T-helper 2 cell treated with Interferon-gamma antibody and Interleukin-4, amounts not matched to agents 5 μg/mL and 100 μg/mL, for 36 hours (primary cell): ENCODE measurements at regions not wholly inside any gene's neighbourhood (a gene's known extent, or its start where the extent isn't known, plus 50 kb on each side); places are given as distances from the start of the nearest gene placed in this dataset.

ENCODE experiments used
- DNase-seq: peaks from one replicate; pipeline ENCODE4 v3.0.0; 2021; ENCODE audit warnings: low spot score
- H3K27ac Mint-ChIP-seq: one replicate; pipeline ENCODE4 v1.8.0; 2021; ENCODE audit warnings: mild to moderate bottlenecking, mixed read lengths
- H3K27me3 Mint-ChIP-seq: one replicate; pipeline ENCODE4 v1.8.0; 2021; ENCODE audit warnings: low read depth, mixed read lengths
- H3K36me3 Mint-ChIP-seq: one replicate; pipeline ENCODE4 v1.8.0; 2021; ENCODE audit warnings: low read depth, mixed read lengths
- H3K4me1 Mint-ChIP-seq: one replicate; pipeline ENCODE4 v1.8.0; 2021; ENCODE audit warnings: low read depth, mixed read lengths
- H3K4me3 Mint-ChIP-seq: one replicate; pipeline ENCODE4 v1.8.0; 2022; ENCODE audit warnings: mild to moderate bottlenecking, moderate library complexity, mixed read lengths
- H3K9me3 Mint-ChIP-seq: one replicate; pipeline ENCODE4 v1.8.0; 2021; ENCODE audit warnings: mixed read lengths

DNA sequence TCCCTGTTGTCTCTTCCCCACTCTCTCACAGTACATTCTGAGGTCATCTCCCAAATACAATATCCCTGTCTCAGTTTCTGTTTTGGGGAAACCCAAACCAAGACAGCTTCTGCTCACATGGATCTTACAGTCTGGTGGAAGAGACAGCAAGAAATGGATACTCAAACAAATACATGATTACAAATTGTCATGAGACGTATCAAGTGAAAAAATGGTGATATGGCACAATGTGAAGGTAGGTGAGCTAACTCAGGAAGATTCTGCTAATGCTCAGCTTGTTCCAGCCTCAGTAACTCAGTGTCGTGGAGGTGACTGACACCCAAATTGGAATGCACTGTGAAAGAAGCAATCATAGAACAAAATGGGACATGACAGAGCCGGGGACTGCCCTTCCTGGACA, 68.3 kb downstream of the CHST1 start:
- Mint-ChIP-seq H3K27ac (no peak overlapping the region), H3K4me3 (no peak overlapping the region), H3K36me3 (no peaks in the 10 kb centered on the region), H3K27me3 (no peaks in the 10 kb centered on the region), H3K4me1 (no peaks in the 10 kb centered on the region), H3K9me3 (no peaks in the 10 kb centered on the region)
- DNase-seq: no peak

DNA sequence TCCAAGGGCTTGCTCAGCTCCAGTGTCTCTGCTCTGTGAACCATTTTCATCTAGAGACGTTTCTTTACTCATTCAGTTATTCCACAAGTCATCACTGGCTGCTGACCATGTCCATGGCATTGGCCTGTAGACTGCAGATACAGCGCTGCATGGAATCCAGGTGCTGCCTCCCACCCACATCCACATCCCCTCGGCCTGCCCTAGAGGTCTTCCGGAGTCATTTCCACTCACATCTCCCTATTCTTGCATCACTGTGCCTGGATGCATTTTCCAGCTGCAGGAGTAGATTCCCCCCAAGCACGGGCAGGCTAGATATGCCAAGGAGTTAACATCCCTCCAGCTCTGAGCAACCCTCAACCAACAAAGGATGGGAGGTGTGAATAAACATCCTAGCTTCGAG, 68.9 kb downstream of the CHST1 start:
- H3K4me3 Mint-ChIP-seq: no peak overlapping the region
- no peaks in the 10 kb centered on the region for H3K9me3 Mint-ChIP-seq
- no peaks in the 10 kb centered on the region for H3K27me3 Mint-ChIP-seq
- no peaks in the 10 kb centered on the region for H3K4me1 Mint-ChIP-seq
- no peaks in the 10 kb centered on the region for H3K36me3 Mint-ChIP-seq
- H3K27ac Mint-ChIP-seq: no peak overlapping the region
- DNase-seq: no peak

DNA sequence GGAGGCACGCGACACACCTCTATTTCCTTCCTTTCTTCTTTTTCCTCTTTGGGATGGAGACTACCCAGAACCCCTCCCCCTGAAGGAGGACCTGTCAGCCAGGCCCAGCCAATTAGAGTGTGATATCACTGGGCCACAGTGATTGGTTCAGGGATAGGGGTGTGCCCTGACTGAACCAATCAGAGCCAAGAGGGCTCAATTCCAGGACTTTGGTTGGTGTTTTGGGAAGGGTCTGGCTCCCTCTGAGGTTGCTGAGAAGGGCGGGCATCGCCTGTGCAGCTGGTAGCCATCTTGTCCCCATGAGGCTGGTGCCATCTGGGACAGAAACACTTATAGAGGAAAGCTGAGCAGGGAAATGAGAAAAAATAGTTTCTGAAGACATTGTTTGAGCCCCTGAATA, 71.4 kb downstream of the CHST1 start:
- DNase-seq: no peak
- Mint-ChIP-seq H3K27ac (no peak overlapping the region), H3K4me3 (no peak overlapping the region), H3K4me1 (no peaks in the 10 kb centered on the region), H3K27me3 (peaks cover 2% of the 10 kb centered on the region), H3K9me3 (no peaks in the 10 kb centered on the region), H3K36me3 (no peaks in the 10 kb centered on the region)

DNA sequence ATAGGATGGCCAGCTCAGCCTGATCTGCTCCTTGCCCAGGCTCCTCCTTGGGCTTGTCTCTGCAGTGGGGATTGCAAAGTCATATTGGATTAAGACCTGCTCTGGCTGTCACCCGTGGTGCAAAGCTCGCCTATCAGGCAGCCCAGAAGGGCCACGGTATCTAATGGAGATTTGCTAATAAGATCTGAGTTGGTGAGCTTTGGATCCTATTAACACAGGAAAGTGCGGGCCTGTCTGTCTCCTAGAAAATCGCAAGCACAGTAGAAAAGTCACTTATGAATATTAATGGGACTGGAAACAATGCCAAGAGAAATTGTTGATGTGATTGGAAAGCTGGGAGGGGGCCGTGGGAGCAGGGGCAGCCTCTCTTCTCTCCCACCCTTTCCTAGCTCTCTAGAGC, 72.8 kb downstream of the CHST1 start:
- DNase-seq: no peak
- Mint-ChIP-seq H3K27me3 (peaks cover 2% of the 10 kb centered on the region), H3K36me3 (no peaks in the 10 kb centered on the region), H3K4me1 (no peaks in the 10 kb centered on the region), H3K9me3 (no peaks in the 10 kb centered on the region), H3K27ac (no peak overlapping the region), H3K4me3 (no peak overlapping the region)

DNA sequence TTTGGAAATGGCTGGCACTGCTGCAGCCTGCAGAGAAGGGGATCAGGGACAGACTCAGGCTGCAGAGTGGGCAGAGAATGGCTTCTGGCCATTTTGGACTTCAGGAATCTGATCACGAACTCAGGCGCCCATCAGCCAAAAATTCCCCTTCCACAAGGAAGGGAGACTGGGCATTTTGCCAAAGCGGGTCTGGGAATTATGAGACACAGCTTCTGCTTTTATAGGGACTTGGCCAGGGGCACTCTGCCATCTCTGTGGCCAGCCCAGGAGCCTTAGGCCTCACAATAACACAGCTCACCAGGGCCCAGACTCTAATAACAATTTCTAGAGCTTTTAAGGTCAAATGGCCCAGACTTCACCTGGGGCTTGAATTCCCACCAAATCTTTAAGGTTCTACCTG, 74.7 kb downstream of the CHST1 start:
- no peaks in the 10 kb centered on the region for H3K4me1 Mint-ChIP-seq

DNA sequence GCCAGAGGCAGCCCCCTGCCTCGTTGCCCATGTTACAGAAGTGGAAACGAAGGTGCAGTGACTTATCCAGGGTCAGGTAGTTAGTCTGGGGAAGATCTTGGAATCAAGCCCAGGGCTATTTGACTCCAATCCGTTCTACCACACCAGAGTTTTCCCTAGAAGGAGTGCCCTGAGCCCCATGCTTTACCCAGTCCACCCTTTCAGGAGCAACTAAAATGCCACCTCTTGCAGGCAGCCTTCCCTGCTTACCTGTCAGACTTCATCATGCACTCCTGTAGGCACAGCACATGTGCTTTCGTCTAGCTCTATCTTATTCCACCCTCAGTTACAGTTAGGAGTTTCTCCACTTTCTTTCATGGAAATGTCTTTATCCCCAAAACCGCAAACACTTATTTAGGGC, 80.2 kb downstream of the CHST1 start:
- Mint-ChIP-seq H3K27ac (no peak overlapping the region), H3K36me3 (no peaks in the 10 kb centered on the region), H3K4me3 (no peak overlapping the region), H3K4me1 (no peaks in the 10 kb centered on the region), H3K9me3 (no peaks in the 10 kb centered on the region), H3K27me3 (peaks cover 3% of the 10 kb centered on the region)
- no peak for DNase-seq

More for the DNA sequence above, 74.7 kb downstream of the CHST1 start:
- H3K4me3 Mint-ChIP-seq: no peak overlapping the region
- peaks cover 5% of the 10 kb centered on the region for H3K27me3 Mint-ChIP-seq
- H3K36me3 Mint-ChIP-seq: no peaks in the 10 kb centered on the region
- H3K9me3 Mint-ChIP-seq: no peaks in the 10 kb centered on the region
- no peak for DNase-seq
- no peak overlapping the region for H3K27ac Mint-ChIP-seq

DNA sequence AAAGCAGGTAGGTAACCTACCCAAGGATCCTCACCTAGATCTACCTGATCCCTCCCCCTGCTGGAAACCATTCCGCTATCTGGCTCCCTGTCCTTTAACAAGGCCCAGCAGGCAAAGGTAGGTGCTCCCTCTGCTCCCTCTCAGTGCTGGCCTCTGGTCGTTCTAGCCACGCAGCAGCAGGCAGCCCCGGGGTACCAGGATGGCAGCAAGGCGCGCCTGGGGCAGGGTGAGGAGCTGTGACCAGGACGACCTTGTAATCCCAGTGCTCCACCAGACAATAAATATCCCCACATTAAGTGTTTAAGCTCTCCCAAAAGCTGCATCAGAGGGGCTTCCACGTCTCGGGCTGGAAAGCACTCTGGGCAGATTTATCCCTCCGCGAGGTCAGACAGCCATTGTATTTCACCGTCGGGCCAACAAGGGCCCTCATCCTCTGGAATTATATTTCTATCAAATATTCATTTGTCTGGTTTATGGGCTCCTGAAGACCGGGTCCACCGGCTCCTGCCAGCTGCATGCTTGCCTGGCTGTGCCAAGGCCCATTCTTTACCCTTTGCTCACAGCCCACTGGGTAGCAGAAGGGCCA, 81.3 kb downstream of the CHST1 start:
- H3K4me1 Mint-ChIP-seq: no peaks in the 10 kb centered on the region
- H3K36me3 Mint-ChIP-seq: no peaks in the 10 kb centered on the region
- H3K4me3 Mint-ChIP-seq: no peak overlapping the region
- H3K27me3 Mint-ChIP-seq: peaks cover 3% of the 10 kb centered on the region
- no peak for DNase-seq
- no peak overlapping the region for H3K27ac Mint-ChIP-seq
- no peaks in the 10 kb centered on the region for H3K9me3 Mint-ChIP-seq

DNA sequence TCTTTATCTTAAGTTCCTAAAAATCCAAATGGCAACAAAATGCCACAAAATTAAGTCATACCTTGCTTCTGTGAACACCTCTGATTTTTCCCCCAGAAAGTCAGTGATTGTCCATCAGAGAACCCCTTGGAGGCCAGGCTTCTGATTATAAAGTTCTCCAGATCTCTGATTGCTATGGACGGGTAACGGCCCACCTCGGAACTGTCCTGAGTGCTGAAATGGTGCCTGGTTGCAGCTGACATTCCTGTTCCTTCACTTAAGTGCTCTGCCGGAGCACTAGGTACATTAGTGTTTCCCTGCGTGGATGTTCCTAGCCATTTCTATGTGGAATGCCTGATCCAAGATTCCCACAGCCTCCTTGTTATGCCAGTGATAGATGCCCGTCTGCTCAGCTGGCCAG, 85.0 kb downstream of the CHST1 start:
- Mint-ChIP-seq H3K4me1 (no peaks in the 10 kb centered on the region), H3K9me3 (no peaks in the 10 kb centered on the region), H3K4me3 (no peak overlapping the region), H3K36me3 (no peaks in the 10 kb centered on the region), H3K27me3 (no peaks in the 10 kb centered on the region), H3K27ac (no peak overlapping the region)
- DNase-seq: no peak

DNA sequence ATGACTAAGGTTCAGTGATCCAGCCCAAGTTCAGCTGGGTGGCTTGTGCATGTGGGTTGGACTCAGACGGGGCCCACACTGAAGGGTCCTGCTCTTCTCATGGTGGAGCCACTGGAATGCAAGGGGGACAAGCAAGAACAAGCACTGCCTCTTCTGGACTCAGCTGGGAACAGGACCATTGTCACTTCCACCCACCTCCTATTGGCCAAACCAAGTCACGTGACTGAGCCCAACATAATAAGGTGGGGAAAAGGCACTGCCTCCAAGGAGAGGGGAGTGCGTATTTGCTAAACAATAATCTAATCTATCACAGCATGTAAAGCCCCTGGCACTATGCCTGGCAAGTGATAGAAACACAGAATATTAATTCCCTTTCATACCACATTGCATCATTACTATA, 87.1 kb downstream of the CHST1 start:
- Mint-ChIP-seq H3K9me3 (no peaks in the 10 kb centered on the region), H3K4me1 (no peaks in the 10 kb centered on the region), H3K27me3 (no peaks in the 10 kb centered on the region), H3K36me3 (no peaks in the 10 kb centered on the region), H3K27ac (no peak overlapping the region), H3K4me3 (no peak overlapping the region)
- no peak for DNase-seq

DNA sequence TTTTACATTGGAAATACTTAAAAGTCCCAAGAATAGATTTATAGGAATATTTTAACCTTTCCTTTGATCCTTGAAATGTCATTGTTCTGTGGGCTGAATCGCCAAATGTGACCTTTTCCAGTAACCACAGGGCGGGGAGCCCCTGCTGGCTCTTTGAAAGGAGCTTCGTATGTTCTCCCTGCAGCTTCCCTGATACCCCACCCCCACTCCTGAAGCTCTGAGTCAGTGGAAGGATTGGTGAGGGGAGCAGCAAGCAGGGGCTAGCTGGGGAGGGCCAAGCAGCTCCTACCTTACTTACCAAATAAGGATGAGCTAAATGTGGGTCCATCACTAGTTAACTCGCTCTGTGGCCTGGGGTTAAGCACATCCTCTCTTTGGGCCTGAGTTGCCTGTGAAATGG, 87.7 kb downstream of the CHST1 start:
- DNase-seq: no peak
- Mint-ChIP-seq H3K36me3 (no peaks in the 10 kb centered on the region), H3K4me1 (no peaks in the 10 kb centered on the region), H3K4me3 (no peak overlapping the region), H3K9me3 (no peaks in the 10 kb centered on the region), H3K27me3 (no peaks in the 10 kb centered on the region), H3K27ac (no peak overlapping the region)

DNA sequence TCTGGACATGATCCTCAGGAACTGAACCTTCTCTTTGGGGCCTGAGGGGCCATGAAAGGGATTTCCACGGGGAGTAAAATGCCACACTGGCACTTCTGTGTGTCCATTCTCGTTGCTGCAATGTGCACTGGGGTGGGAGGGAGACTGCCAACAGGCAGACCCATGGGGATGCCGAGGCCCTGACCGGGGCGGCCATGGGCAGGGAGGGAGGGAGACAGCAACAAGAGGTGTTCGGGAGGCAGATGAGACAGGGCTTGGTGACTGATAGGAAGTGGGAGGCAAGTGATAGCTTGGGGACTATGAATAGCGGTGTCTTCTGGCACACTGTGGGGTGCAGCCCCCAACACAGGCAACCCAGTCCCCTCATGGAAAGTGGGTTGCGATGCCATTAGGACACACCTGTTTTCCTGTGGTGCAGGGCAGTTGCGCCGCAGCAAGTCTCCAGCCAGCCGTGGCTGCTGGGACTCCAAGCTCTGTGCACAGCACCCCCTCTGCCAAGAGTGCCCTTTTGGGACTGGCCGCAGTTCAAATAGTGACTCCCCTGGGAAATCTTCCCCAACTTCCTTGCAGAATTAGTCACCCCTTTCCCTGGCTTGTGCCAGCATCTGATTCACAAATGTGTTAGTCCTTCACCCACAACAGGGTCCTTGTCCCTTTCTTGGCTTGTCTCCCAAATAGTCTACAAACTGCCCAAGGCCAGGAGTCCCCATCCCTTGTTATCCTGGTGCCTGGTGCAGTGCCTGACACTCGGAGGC, 88.8 kb downstream of the CHST1 start:
- DNase-seq: no peak
- Mint-ChIP-seq H3K9me3 (no peaks in the 10 kb centered on the region), H3K4me3 (no peak overlapping the region), H3K27ac (no peak overlapping the region), H3K27me3 (no peaks in the 10 kb centered on the region), H3K4me1 (no peaks in the 10 kb centered on the region), H3K36me3 (no peaks in the 10 kb centered on the region)

DNA sequence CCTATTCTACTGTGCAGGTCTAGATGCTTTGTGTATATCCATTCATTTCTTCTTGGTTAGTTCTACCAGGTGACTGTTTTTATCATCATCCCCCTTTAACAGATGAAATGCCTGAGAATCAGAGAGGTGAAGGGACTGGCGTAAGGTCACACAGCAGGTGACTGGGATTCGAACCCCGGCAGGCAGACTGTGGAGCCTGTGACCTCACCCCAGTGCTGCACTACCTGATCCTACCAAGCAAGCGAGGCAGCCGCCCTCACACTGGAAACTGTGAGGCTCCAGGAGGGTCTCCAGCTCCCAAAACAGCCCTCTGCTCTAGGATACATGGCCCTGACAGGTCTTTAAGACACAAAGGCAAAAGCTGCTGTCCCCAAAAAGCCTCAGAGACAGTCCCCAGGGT, 91.7 kb downstream of the CHST1 start:
- Mint-ChIP-seq H3K9me3 (no peaks in the 10 kb centered on the region), H3K27me3 (no peaks in the 10 kb centered on the region), H3K4me3 (no peak overlapping the region), H3K36me3 (no peaks in the 10 kb centered on the region), H3K4me1 (no peaks in the 10 kb centered on the region), H3K27ac (no peak overlapping the region)
- DNase-seq: no peak

DNA sequence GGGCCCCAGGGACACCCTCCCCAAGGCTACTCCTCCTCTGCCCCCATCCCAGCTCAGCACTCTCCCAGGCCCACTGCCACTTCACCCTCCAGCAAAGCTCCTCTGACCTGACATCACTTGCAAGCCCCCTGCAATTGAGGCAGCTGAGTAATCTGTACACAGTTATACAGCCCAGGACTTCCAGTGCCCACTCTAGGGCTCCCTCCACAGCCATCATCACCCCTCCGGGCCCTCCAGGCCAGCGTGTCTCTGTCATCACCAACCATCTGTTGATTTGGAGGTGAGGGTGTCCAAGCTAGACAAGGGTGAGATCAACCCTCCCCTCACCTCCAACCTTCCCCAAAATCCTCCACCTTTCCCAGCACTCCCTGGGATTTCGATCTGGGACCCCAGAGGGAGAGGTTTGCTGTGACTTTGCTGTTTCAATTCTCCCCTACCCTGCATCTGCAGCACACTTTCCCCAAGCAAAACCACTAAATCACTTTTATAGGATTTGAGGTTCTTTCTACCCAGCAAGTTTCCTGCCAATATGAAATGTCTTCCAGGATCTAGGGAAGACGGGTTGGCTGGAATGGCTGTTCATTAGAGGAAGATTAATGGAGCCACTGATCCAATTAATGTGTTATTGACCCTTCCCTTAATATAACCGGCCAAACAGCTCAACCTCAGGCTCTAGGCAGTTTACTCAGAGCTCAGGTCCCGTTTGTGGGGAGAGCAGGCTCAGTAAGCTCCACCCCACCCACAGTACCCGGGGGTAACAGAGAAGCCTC, 92.9 kb downstream of the CHST1 start:
- Mint-ChIP-seq H3K4me1 (no peaks in the 10 kb centered on the region), H3K27me3 (no peaks in the 10 kb centered on the region), H3K27ac (no peak overlapping the region), H3K9me3 (no peaks in the 10 kb centered on the region), H3K36me3 (no peaks in the 10 kb centered on the region), H3K4me3 (no peak overlapping the region)
- no peak for DNase-seq

DNA sequence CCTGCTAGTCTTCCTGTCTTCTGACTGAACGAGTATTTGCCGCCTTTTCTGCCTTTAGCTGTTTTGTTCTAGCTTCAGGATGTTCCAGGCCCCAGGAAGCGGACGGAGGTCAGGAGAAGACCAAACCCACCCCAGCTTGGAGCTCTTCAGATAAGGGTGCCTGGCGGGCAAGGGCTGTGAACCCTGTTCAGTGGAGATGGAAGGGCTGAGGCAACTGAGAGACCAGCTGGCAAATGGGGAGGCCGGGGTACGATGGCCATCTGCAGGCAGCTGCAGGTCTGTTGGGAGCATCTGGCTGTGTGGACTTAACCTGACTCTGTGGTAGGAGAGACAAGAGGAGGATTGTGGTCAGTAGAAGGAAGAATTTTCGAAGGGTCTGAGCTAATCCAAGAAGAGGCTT, 95.6 kb downstream of the CHST1 start:
- H3K36me3 Mint-ChIP-seq: no peaks in the 10 kb centered on the region
- H3K27me3 Mint-ChIP-seq: no peaks in the 10 kb centered on the region
- no peak for DNase-seq
- H3K27ac Mint-ChIP-seq: no peak overlapping the region
- no peak overlapping the region for H3K4me3 Mint-ChIP-seq
- no peaks in the 10 kb centered on the region for H3K4me1 Mint-ChIP-seq
- no peaks in the 10 kb centered on the region for H3K9me3 Mint-ChIP-seq
